Prostate gland (tissue), 2 donors: ENCODE measurements at regions not wholly inside any gene's neighbourhood (a gene's known extent, or its start where the extent isn't known, plus 50 kb on each side); places are given as distances from the start of the nearest gene placed in this dataset.
"Not testable (repeated sequence)": the region's sequence is repeated elsewhere in the genome, so short reads cannot be mapped to it uniquely, and the experiment has no call there.

Source experiments
- POLR2A ChIP-seq: fragments of 450-650 bp; IDR thresholded peaks from one replicate; pipeline ENCODE4 v1.6.1; 2016; ENCODE audit warnings: antibody characterized with exemption, mild to moderate bottlenecking
- POLR2AphosphoS5 ChIP-seq: sonication (generic); formaldehyde crosslinking; IDR thresholded peaks from one replicate; pipeline ENCODE4 v1.6.1; 2017; ENCODE audit warnings: antibody characterized with exemption
- TF ChIP-seq, protein P1 (sequence below), 4 experiments: fragments of 200-600 bp in 2 of 4; fragments of 450-650 bp in 2 of 4; sonication (generic) in 2 of 4; IDR thresholded peaks; 1 replicate in 3 of 4; 2 replicates in 1 of 4; pipeline ENCODE4 v1.5.1; 2016 to 2019; ENCODE audit warnings: antibody characterized with exemption in 4 of 4, mild to moderate bottlenecking in 2 of 4, moderate library complexity in 2 of 4

GRCh38 chr12:9503384-9503783 is 104.3 kb downstream of the KLRB1 start:
- TF ChIP-seq, protein P1, sequence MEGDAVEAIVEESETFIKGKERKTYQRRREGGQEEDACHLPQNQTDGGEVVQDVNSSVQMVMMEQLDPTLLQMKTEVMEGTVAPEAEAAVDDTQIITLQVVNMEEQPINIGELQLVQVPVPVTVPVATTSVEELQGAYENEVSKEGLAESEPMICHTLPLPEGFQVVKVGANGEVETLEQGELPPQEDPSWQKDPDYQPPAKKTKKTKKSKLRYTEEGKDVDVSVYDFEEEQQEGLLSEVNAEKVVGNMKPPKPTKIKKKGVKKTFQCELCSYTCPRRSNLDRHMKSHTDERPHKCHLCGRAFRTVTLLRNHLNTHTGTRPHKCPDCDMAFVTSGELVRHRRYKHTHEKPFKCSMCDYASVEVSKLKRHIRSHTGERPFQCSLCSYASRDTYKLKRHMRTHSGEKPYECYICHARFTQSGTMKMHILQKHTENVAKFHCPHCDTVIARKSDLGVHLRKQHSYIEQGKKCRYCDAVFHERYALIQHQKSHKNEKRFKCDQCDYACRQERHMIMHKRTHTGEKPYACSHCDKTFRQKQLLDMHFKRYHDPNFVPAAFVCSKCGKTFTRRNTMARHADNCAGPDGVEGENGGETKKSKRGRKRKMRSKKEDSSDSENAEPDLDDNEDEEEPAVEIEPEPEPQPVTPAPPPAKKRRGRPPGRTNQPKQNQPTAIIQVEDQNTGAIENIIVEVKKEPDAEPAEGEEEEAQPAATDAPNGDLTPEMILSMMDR (IDR thresholded peaks at IDR 0.05) = not testable (repeated sequence)
- not testable (repeated sequence) for TF ChIP-seq POLR2A, POLR2AphosphoS5
